Stimulated activated CD4-positive, alpha-beta T cell treated with anti-CD3 and anti-CD28 coated beads, Interleukin-12 subunit alpha, Interleukin-12 subunit beta, amount 100 ng/mL, for 24 hours (primary cell): ENCODE measurements at regions not wholly inside any gene's neighbourhood (a gene's known extent, or its start where the extent isn't known, plus 50 kb on each side); places are given as distances from the start of the nearest gene placed in this dataset.

ENCODE experiments used
- DNase-seq, 2 experiments: peaks; one replicate each; pipeline ENCODE4 v3.0.0-alpha.2; 2020; ENCODE audit warnings: low read depth in 2 of 2

- no peak for DNase-seq
Measured at GRCh38 chr10:110355141-110355831, 50.6 kb upstream of the SMNDC1 start.

GRCh38 chr10:110355922-110356627 is 51.4 kb upstream of the SMNDC1 start:
- DNase-seq: no peak

GRCh38 chr10:110356628-110357245 is 52.0 kb upstream of the SMNDC1 start:
- DNase-seq: peak in 1 of 2 experiments; percentile 70

- DNase-seq: peak; percentile 48 to 56
Measured at GRCh38 chr10:110357252-110357780, 52.6 kb upstream of the SMNDC1 start.

GRCh38 chr10:110357871-110358270 is 53.2 kb upstream of the SMNDC1 start:
- no peak for DNase-seq

GRCh38 chr10:110358278-110358677 is 53.6 kb upstream of the SMNDC1 start:
- DNase-seq: no peak

GRCh38 chr10:110358869-110359629 is 54.3 kb upstream of the SMNDC1 start:
- no peak for DNase-seq

- DNase-seq: no peak
Measured at GRCh38 chr10:110360857-110361474, 56.2 kb upstream of the SMNDC1 start.

GRCh38 chr10:110361800-110362456 is 57.2 kb upstream of the SMNDC1 start:
- no peak for DNase-seq

- DNase-seq: no peak
Measured at GRCh38 chr10:110363572-110364411, 59.1 kb upstream of the SMNDC1 start.

- peak in 1 of 2 experiments; percentile 37 for DNase-seq
Measured at GRCh38 chr10:110364531-110364937, 59.8 kb upstream of the SMNDC1 start.

- DNase-seq: no peak
Measured at GRCh38 chr10:110365356-110366143, 60.8 kb upstream of the SMNDC1 start.

GRCh38 chr10:110366635-110367034 is 61.9 kb upstream of the SMNDC1 start:
- DNase-seq: no peak

- DNase-seq: no peak
Measured at GRCh38 chr10:110368002-110368401, 63.3 kb upstream of the SMNDC1 start.

GRCh38 chr10:110368556-110368955 is 63.8 kb upstream of the SMNDC1 start:
- no peak for DNase-seq

- no peak for DNase-seq
Measured at GRCh38 chr10:110370006-110370405, 65.3 kb upstream of the SMNDC1 start.

- DNase-seq: no peak
Measured at GRCh38 chr10:110372656-110373055, 67.9 kb upstream of the SMNDC1 start.

- no peak for DNase-seq
Measured at GRCh38 chr10:110373059-110373458, 68.3 kb upstream of the SMNDC1 start.
